ENCODE measurements at regions not wholly inside any gene's neighbourhood (a gene's known extent, or its start where the extent isn't known, plus 50 kb on each side); places are given as distances from the start of the nearest gene placed in this dataset.
A peak's percentile ranks its signal among the peaks of the same experiment; 100 is the strongest.

DNA sequence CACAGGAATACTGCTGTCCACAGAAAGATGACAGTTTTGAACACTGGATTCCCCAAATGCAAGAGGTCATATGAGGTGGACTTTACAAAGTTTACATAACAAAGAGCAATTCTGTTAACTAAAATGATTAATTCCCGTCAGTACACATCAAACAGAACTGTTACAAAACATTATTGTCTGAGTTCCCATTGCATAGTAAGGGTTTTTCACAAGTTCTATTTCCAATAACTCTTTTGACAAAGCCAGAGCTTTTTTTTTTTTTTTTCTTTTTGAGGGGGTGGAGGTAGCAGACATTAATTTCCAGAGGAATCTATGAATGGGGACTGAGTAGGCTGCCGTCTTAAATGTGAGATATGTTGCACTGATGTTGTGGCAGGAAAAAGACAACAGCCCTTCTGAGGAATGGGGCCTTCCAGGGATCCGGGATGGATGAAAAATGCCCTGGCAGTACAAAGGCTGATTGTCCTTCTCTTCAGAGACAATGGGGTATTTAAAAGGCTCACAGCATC is 178.1 kb upstream of the KBTBD8 start:
- H3K4me1 ChIP-seq = peaks cover 0 to 8% (median 0%) of the 10 kb centered on the region in 4 donors

DNA sequence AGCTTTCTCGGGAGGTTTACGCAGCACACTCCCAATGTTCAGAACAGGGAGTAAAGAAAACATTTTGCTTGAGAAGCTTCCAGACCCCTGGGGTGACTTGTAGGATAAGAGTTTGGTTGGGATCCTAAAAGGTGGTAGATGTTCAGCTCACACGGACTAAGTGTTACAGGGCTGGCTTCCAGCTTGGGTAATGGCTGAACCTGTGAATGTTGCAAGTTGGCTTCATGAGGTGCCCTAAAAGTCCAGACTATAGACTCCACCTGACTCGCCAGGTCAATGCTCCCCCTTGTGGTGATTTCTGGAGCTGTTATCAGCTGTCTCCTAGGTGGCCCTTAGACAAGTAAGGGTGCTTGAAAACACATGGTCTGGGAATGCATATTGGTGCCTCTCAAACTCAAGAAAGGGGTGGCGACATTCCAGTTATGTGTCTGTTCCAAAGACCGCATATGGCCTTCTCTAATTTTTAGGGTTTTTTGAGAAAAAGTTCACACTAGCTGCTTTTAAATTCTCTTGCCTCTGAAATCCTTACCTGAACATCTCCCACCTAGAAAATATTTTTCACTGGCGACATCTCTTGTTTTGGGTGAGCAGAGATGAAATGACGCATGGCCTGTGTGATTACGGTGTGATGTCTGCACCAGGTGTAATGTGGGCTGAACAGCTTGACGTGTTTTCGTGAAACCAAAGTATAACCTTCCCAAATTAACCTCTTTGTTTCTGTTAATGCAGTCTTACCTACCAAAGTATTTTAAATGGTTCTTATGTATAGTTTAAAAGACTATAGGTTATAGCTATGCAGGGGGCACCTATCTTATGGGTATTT is 175.7 kb upstream of the KBTBD8 start:
- H3K36me3 ChIP-seq = no peaks in the 10 kb centered on the region
- intact Hi-C loops (cut with DNase I; ENCODE audit: low total_unique reads) (loop anchor here (5.0 kb wide), 1 partner anchor 125 kb away; no protein-coding TSS in a partner anchor), in situ Hi-C loops (cut with MboI; ENCODE audit: low pct_ligation_motif_present in 1 of 4, low pct_unique_long_range_greater_than_20kb in 1 of 4, low sequenced_read_pairs in 3 of 4) (loop anchor here in 3 of 4 donors (5.0 to 25.0 kb wide), 4 partner anchors 310 to 548 kb away; partner anchors contain the start of gene LRIG1 (in 2 of the 3))
- no peak overlapping the region for H3K27ac ChIP-seq
- 71 to 75% methylated on average over 9 to 11 of the region's 11 CpGs for WGBS, 2 donors (ENCODE audit: low coverage in 1 of 2)
- peak; percentile 76 for DNase-seq
- H3K27me3 ChIP-seq = no peaks in the 10 kb centered on the region
- H3K4me3 ChIP-seq = no peak overlapping the region
- TF ChIP-seq EP300 (IDR thresholded peaks at IDR 0.05; ENCODE audit: low read depth) = no peak
- no peak for TF ChIP-seq POLR2AphosphoS5 (IDR thresholded peaks at IDR 0.05)
- TF ChIP-seq, protein P1, sequence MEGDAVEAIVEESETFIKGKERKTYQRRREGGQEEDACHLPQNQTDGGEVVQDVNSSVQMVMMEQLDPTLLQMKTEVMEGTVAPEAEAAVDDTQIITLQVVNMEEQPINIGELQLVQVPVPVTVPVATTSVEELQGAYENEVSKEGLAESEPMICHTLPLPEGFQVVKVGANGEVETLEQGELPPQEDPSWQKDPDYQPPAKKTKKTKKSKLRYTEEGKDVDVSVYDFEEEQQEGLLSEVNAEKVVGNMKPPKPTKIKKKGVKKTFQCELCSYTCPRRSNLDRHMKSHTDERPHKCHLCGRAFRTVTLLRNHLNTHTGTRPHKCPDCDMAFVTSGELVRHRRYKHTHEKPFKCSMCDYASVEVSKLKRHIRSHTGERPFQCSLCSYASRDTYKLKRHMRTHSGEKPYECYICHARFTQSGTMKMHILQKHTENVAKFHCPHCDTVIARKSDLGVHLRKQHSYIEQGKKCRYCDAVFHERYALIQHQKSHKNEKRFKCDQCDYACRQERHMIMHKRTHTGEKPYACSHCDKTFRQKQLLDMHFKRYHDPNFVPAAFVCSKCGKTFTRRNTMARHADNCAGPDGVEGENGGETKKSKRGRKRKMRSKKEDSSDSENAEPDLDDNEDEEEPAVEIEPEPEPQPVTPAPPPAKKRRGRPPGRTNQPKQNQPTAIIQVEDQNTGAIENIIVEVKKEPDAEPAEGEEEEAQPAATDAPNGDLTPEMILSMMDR (IDR thresholded peaks at IDR 0.05) = peak; percentile 72 to 77 (median 74)
- no peaks in the 10 kb centered on the region for H3K4me1 ChIP-seq
- H3K9me3 ChIP-seq = no peaks in the 10 kb centered on the region

More for the DNA sequence above, 178.1 kb upstream of the KBTBD8 start:
- intact Hi-C loops (cut with DNase I; ENCODE audit: low total_unique reads) = loop anchor here (5.0 kb wide), 3 partner anchors 123 to 568 kb away; no protein-coding TSS in a partner anchor
- Histone ChIP-seq H3K9me3 (no peaks in the 10 kb centered on the region), H3K27ac (no peak overlapping the region), H3K4me3 (no peak overlapping the region), H3K36me3 (no peaks in the 10 kb centered on the region), H3K27me3 (no peaks in the 10 kb centered on the region)
- no peak for DNase-seq
- 52 to 67% methylated on average over 1 to 3 of the region's 3 CpGs for WGBS, 2 donors (ENCODE audit: low coverage in 1 of 2)
- in situ Hi-C loops (cut with MboI; ENCODE audit: low pct_ligation_motif_present in 1 of 4, low pct_unique_long_range_greater_than_20kb in 1 of 4, low sequenced_read_pairs in 3 of 4) = loop anchor here (5.0 to 25.0 kb wide), 6 partner anchors 308 to 545 kb away; partner anchors contain the start of gene LRIG1 (in 2 of the 4)
- TF ChIP-seq POLR2AphosphoS5 (IDR thresholded peaks at IDR 0.05) (no peak), POLR2A (IDR thresholded peaks at IDR 0.05) (no peak), EP300 (IDR thresholded peaks at IDR 0.05; ENCODE audit: low read depth) (no peak)
- TF ChIP-seq, protein P1 (IDR thresholded peaks at IDR 0.05) = no peak

DNA sequence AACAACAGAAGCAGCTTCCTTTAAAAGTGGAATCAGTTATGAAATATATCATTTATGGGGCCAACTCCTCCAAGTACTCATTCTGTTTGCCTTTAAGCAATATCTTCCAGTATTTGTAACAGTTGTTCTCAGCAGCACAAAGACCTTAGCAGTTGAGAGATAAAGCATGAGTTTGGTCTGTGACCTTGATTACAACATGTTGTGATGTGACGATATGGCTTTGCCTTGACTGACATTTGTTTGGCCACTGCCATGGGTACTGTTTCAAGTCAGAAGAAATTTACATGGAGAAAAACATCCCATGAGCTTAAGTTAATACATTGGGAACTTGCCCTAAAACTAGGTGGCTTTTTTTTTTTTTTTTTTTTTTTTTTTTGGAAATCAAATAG is 175.1 kb upstream of the KBTBD8 start:
- no peaks in the 10 kb centered on the region for H3K9me3 ChIP-seq
- DNase-seq = no peak

More for the DNA sequence above, 175.1 kb upstream of the KBTBD8 start:
- H3K27me3 ChIP-seq = no peaks in the 10 kb centered on the region
- TF ChIP-seq POLR2AphosphoS5 (IDR thresholded peaks at IDR 0.05) (no peak), EP300 (IDR thresholded peaks at IDR 0.05; ENCODE audit: low read depth) (no peak), POLR2A (IDR thresholded peaks at IDR 0.05) (no peak)
- TF ChIP-seq, protein P1 (IDR thresholded peaks at IDR 0.05) = no peak
- 74 to 92% methylated on average over 1 of the region's 1 CpG for WGBS, 2 donors (ENCODE audit: low coverage in 1 of 2)
- H3K4me1 ChIP-seq = no peaks in the 10 kb centered on the region
- H3K4me3 ChIP-seq = no peak overlapping the region
- no peaks in the 10 kb centered on the region for H3K36me3 ChIP-seq
- intact Hi-C loops (cut with DNase I; ENCODE audit: low total_unique reads) = loop anchor here (5.0 kb wide), 1 partner anchor 126 kb away; no protein-coding TSS in a partner anchor
- H3K27ac ChIP-seq = no peak overlapping the region
- in situ Hi-C loops (cut with MboI; ENCODE audit: low pct_ligation_motif_present in 1 of 4, low pct_unique_long_range_greater_than_20kb in 1 of 4, low sequenced_read_pairs in 3 of 4) = loop anchor here in 3 of 4 donors (5.0 to 25.0 kb wide), 4 partner anchors 311 to 548 kb away; partner anchors contain the start of gene LRIG1 (in 2 of the 3)

Measured in transverse colon (tissue), 4 donors.